ENCODE measurements at regions not wholly inside any gene's neighbourhood (a gene's known extent, or its start where the extent isn't known, plus 50 kb on each side); places are given as distances from the start of the nearest gene placed in this dataset.

- TF ChIP-seq, protein P1, sequence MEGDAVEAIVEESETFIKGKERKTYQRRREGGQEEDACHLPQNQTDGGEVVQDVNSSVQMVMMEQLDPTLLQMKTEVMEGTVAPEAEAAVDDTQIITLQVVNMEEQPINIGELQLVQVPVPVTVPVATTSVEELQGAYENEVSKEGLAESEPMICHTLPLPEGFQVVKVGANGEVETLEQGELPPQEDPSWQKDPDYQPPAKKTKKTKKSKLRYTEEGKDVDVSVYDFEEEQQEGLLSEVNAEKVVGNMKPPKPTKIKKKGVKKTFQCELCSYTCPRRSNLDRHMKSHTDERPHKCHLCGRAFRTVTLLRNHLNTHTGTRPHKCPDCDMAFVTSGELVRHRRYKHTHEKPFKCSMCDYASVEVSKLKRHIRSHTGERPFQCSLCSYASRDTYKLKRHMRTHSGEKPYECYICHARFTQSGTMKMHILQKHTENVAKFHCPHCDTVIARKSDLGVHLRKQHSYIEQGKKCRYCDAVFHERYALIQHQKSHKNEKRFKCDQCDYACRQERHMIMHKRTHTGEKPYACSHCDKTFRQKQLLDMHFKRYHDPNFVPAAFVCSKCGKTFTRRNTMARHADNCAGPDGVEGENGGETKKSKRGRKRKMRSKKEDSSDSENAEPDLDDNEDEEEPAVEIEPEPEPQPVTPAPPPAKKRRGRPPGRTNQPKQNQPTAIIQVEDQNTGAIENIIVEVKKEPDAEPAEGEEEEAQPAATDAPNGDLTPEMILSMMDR (IDR thresholded peaks at IDR 0.05), result no peak
- Histone ChIP-seq H3K4me3 (no peak overlapping the region), H3K36me3 (no peaks in the 10 kb centered on the region), H3K4me1 (peaks cover 0 to 26% of the 10 kb centered on the region in 2 donors), H3K9me3 (no peaks in the 10 kb centered on the region), H3K27me3 (no peaks in the 10 kb centered on the region), H3K27ac (no peak overlapping the region)
- DNase-seq (ENCODE audit: low spot score), result no peak
Observed at GRCh38 chr1:55578646-55579045, 363.5 kb upstream of the USP24 start.

GRCh38 chr1:55575571-55576279 lies 360.6 kb upstream of the USP24 start:
- no peak for DNase-seq (ENCODE audit: low spot score)
- no peak overlapping the region for H3K4me3 ChIP-seq
- H3K27ac ChIP-seq, result peak overlapping the region in 1 of 2 donors; percentile 56
- H3K27me3 ChIP-seq, result no peaks in the 10 kb centered on the region
- H3K4me1 ChIP-seq, result peaks cover 0 to 14% of the 10 kb centered on the region in 2 donors
- no peaks in the 10 kb centered on the region for H3K36me3 ChIP-seq
- TF ChIP-seq, protein P1 (IDR thresholded peaks at IDR 0.05), result peak in 1 of 2 donors; percentile 18
- H3K9me3 ChIP-seq, result no peaks in the 10 kb centered on the region

DNA sequence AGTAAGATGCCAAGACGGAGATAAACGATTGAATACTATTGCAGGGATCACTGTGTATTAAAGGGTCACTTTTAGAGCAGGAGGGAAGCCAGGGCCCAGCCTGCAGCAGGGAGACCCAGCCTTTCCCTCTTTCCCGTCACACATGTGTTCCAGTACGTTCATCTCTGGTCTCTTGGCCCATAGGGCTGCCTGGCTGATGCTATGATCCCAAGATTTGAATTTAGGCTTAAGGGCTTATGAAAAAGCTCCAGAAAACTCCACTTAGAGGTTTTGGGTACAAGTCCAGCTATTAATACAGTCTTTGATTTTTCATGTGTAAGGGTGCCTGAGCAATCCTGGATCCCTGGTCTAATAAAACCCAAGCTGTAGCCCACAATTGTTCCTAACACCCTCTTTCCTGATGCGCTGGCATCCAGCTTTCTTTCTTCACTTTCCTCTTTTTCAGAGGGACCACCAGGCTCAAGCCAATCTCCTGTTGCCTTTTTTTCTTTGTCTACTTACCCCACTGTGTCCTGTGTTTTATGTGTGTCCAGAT lies 359.6 kb upstream of the USP24 start:
- peaks cover 0 to 14% of the 10 kb centered on the region in 2 donors for H3K4me1 ChIP-seq
- TF ChIP-seq, protein P1 (IDR thresholded peaks at IDR 0.05), result no peak
- H3K36me3 ChIP-seq, result no peaks in the 10 kb centered on the region
- no peaks in the 10 kb centered on the region for H3K9me3 ChIP-seq
- no peak for DNase-seq (ENCODE audit: low spot score)
- H3K4me3 ChIP-seq, result no peak overlapping the region
- no peaks in the 10 kb centered on the region for H3K27me3 ChIP-seq
- peak overlapping the region in 1 of 2 donors; percentile 56 for H3K27ac ChIP-seq

GRCh38 chr1:55572878-55573734 lies 357.9 kb upstream of the USP24 start:
- no peak for DNase-seq (ENCODE audit: low spot score)
- peaks cover 0 to 14% of the 10 kb centered on the region in 2 donors for H3K4me1 ChIP-seq
- H3K36me3 ChIP-seq, result no peaks in the 10 kb centered on the region
- H3K27me3 ChIP-seq, result no peaks in the 10 kb centered on the region
- no peak overlapping the region for H3K27ac ChIP-seq
- TF ChIP-seq, protein P1 (IDR thresholded peaks at IDR 0.05), result no peak
- H3K9me3 ChIP-seq, result no peaks in the 10 kb centered on the region
- H3K4me3 ChIP-seq, result no peak overlapping the region

GRCh38 chr1:55571767-55572166 lies 356.6 kb upstream of the USP24 start:
- peaks cover 0 to 14% of the 10 kb centered on the region in 2 donors for H3K4me1 ChIP-seq
- no peaks in the 10 kb centered on the region for H3K27me3 ChIP-seq
- no peak overlapping the region for H3K27ac ChIP-seq
- no peak for DNase-seq (ENCODE audit: low spot score)
- H3K4me3 ChIP-seq, result no peak overlapping the region
- H3K9me3 ChIP-seq, result no peaks in the 10 kb centered on the region
- TF ChIP-seq, protein P1 (IDR thresholded peaks at IDR 0.05), result no peak
- H3K36me3 ChIP-seq, result no peaks in the 10 kb centered on the region
